Posterior cingulate gyrus (tissue), 11 donors: ENCODE measurements at regions not wholly inside any gene's neighbourhood (a gene's known extent, or its start where the extent isn't known, plus 50 kb on each side); places are given as distances from the start of the nearest gene placed in this dataset.
"Not testable (repeated sequence)": the region's sequence is repeated elsewhere in the genome, so short reads cannot be mapped to it uniquely, and the experiment has no call there.

Experiments used
- DNase-seq, 10 donors: peaks; one replicate each; pipeline versions ENCODE4 v3.0.0 to v3.0.0-alpha.2; 2020 to 2021; ENCODE audit warnings: mixed read lengths in 3 of 10
- intact Hi-C: fragments of 100-400 bp; cut with DNase I; formaldehyde crosslinking; loops from one replicate; pipeline ENCODE4 v1.15.1; 2023

- DNase-seq, intact Hi-C loops: not testable (repeated sequence)
Measured at GRCh38 chr7:65719123-65719798, 153.6 kb upstream of the VKORC1L1 start.

DNA sequence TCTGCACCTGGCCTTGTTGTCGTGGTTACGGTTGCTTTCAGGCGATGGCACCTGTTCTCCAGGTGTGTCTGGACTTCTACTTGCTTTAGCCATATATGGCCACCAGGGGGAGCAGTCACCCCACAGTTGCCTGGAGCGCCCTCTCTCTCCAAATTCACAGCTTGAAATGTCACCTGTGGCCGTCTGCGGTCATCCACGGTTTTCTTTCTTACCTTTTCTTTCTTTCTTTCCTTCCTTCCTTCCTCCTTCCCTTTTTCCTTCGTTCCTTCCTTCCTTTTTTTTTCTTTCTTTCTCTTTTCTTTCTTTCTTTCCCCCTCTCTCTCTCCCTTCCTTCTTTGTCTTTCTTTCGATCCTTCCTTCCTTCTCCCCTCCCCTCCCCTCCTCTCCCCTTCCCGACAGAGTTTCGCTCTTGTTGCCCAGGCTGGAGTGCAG lies 150.5 kb upstream of the VKORC1L1 start:
- peak in 6 of 10 donors; percentile 19 to 70 (median 28) for DNase-seq
- intact Hi-C loops: no loop called here

- intact Hi-C loops: not testable (repeated sequence)
Measured at GRCh38 chr7:65727182-65727581, 145.7 kb upstream of the VKORC1L1 start.

GRCh38 chr7:65731129-65731528 lies 141.7 kb upstream of the VKORC1L1 start:
- intact Hi-C loops: no loop called here
- no peak for DNase-seq

More at GRCh38 chr7:65727182-65727581, 145.7 kb upstream of the VKORC1L1 start:
- not testable (repeated sequence) for DNase-seq

DNA sequence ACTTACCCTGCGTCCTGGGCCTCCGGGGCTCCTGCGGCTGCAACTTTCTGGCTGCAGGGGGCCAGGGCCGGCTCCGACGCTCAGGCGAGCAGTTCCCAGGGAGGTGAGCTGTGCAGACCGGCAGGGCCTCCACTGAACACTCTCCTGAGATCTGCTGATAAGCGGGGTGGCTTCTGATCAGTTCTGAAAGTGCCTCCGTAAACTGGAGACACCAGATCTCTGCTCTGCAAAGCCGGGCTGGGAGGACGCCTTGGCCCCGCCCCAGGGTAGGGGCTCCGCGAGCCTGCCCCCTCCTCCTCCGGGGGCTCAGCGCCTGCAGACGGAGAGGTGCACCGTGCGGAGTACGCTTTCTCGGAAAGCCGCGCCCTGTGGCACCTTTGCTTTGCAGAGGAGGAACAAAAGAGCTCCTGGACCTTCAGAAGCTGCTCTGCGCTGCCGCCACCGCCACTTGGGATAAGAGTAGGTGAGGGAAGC lies 141.3 kb upstream of the VKORC1L1 start:
- peak in 1 of 10 donors; percentile 73 for DNase-seq
- intact Hi-C loops: no loop called here

- DNase-seq: no peak
- intact Hi-C loops: no loop called here
Measured at GRCh38 chr7:65744406-65744805, 128.5 kb upstream of the VKORC1L1 start.

- DNase-seq: no peak
- intact Hi-C loops: no loop called here
Measured at GRCh38 chr7:65746398-65746669, 126.5 kb upstream of the VKORC1L1 start.

DNA sequence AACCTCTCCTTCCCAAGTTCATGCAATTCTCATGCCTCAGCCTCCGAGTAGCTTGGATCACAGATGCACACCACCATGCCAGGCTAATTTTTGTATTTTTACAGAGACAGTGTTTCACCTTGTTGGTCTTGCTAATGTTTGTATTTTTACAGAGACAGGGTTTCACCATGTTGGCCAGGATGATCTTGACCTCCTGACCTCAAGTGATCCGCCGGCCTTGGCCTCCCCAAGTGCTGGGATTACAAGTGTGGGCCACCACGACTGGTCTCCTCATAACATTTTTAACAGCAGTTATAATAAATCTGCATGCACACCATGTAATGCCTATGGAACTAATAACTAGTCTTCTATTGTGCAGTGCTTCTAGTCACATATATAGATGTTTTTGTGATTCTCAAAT lies 123.8 kb upstream of the VKORC1L1 start:
- intact Hi-C loops: no loop called here
- no peak for DNase-seq

DNA sequence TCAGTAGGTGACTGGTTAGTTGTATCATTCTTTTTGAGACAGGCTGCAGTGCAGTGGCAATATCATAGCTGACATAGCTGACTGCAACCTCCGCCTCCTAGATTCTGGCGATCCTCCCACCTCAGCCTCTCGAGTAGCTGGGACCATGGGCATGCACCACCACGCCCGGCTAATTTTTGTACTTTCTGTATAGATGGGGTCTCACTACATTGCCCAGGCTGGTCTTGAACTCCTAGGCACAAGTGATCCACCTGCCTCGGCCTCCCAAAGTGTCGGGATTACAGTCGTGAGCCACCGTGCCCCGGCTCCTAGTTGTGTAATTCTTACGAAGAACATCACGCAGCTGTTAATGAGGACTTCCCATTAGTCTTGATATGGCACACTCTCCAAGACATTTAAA lies 123.4 kb upstream of the VKORC1L1 start:
- DNase-seq: no peak
- intact Hi-C loops: no loop called here

DNA sequence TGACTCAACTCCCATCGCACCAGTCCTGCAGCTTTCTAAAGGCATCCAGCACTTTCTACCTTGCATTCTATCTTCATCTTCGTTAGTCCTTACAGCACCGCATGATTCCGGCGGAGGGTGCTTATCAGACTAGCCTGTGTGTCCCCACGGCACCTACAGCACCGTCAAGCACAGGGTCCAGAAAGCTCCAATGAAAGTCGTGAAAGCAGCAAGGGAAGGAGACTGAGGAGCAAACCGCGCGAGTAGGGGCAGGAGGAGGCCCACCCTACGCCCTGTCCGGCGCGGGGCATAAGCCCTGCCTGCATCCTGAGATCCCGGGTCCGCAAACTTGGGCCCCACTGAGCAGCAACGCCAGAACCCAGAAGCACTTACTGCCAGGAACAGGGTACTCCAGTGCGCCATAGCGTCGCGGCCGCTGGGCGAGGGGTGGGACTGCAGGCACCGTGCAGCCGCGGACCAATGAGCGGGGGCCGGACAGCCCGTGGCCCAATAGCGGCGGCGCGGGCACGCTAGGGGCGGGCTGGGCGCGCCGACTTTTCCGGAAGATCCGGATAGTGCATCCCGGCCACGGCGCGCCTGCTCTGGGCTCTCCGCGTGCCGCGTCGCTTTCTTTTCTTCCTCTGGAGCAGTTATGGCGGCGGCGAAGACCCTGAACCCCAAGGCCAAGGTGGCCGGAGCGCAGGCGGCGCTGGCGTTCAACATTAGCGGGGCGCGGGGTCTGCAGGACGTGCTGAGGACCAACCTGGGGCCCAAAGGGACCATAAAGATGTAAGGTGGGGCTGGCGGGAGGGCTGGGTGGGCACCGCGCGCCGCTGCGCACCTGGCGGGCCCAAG lies 122.1 kb upstream of the VKORC1L1 start:
- intact Hi-C loops: loop anchor here (10.0 kb wide), 1 partner anchor 124 kb away; the partner anchor contains the start of gene VKORC1L1
- peak; percentile 86 to 99 (median 92) for DNase-seq

DNA sequence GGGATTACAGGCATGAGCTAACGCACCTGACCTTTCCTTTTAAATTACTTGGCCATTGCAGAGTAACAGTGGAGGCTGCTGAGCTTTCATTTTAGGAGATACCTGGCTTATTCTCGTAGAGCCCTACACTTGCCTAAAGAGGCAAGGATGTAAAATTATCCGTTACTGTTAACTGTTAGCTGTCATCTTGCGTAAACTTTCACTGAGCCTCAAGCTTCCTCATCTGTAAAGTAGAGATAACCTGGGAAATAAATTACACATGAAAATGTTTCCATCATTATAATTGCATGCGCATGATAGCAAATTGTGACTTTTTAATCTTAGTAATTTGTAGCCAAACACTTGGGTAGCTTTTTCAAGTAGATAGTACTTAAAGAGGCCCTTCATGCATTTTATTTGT lies 118.8 kb upstream of the VKORC1L1 start:
- not testable (repeated sequence) for DNase-seq
- intact Hi-C loops: loop anchor here (10.0 kb wide), 1 partner anchor 121 kb away; the partner anchor contains the start of gene VKORC1L1

- DNase-seq: not testable (repeated sequence)
- intact Hi-C loops: loop anchor here (10.0 kb wide), 1 partner anchor 116 kb away; the partner anchor contains the start of gene VKORC1L1
Measured at GRCh38 chr7:65758991-65759390, 113.9 kb upstream of the VKORC1L1 start.

- DNase-seq, intact Hi-C loops: not testable (repeated sequence)
Measured at GRCh38 chr7:65762712-65763111, 110.2 kb upstream of the VKORC1L1 start.

DNA sequence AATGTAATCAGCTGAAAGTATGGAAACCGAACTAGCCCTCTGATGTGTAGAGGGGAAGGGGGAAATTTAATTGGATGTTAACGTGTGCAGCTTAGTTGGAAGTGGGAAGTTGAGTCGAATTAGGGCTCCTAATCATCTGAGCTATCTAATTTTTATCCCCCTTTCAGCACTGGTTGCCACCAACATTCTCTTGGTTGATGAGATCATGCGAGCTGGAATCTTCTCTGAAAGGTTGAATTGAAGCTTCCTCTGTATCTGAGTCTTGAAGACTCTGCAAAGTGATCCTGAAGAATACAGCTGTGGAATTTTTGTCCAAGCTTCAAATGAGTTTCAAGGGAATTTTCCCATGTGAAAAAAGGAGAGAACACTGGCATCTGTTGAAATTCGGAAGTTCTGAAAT lies 109.8 kb upstream of the VKORC1L1 start:
- intact Hi-C loops, DNase-seq: not testable (repeated sequence)

GRCh38 chr7:65770473-65771225 lies 102.2 kb upstream of the VKORC1L1 start:
- DNase-seq: peak; percentile 96 to 100 (median 98)
- intact Hi-C loops: loop anchor here (10.0 kb wide), 1 partner anchor 214 kb away; the partner anchor contains the start of gene GUSB

GRCh38 chr7:65771226-65771569 lies 101.7 kb upstream of the VKORC1L1 start:
- intact Hi-C loops: loop anchor here (10.0 kb wide), 1 partner anchor 214 kb away; the partner anchor contains the start of gene GUSB
- DNase-seq: peak in 1 of 10 donors; percentile 75

DNA sequence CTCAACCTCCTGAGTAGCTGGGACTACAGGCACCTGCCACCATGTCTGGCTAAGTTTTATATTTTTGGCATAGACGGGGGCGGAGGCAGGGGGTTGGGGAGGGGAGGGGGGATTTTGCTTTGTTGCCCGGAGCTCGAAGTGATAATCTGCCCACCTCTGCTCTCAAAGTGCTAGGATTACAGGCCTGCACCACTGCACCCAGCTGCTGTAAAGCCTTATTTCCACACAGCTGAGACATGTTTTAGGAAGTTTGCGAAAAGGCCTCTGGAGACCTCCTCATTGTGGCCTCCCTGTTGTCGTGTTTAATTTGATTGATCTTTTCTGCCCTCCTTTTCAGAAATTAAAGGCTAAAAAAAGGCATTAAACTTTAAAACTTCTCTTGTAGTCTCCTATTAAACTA lies 96.2 kb upstream of the VKORC1L1 start:
- intact Hi-C loops: loop anchor here (10.0 kb wide), 1 partner anchor 208 kb away; the partner anchor contains the start of gene GUSB
- DNase-seq: not testable (repeated sequence)

DNA sequence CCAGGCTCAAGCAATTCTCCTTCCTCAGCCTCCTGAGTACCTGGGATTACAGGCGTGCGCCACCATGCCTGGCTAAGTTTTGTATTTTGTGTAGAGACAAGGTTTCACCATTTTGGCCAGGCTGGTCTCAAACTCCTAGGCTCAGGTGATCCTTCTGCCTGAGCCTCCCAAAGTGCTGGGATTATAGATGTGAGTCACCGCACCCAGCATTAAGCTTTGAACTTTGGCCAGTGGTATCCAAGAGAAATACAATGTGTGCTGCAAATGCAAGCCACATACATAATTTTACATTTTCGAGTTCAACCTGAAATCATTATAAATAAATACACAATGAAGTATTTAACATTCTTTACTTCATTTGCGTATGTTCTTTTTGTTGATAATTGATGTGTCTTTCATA lies 82.9 kb upstream of the VKORC1L1 start:
- DNase-seq, intact Hi-C loops: not testable (repeated sequence)

DNA sequence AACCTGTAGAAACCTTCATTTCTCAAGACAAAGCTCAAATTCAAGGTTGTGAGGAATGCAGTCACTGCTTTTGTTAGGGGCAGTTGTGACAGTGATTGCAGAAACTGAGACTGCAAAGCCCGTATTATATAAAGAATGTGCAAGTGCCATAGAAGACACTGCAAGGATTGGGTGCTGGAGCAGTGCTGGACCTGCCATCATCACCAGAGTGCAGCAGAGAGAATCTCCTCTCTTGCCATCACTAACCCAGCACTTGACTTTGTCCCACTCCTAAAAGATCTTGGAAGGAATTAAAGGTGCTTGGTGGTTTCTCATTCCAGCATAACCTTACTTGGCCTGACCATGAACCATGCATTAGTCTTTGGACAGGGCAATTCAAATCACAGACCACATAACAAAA lies 81.1 kb upstream of the VKORC1L1 start:
- intact Hi-C loops: not testable (repeated sequence)
- peak in 1 of 10 donors; percentile 60 for DNase-seq

DNA sequence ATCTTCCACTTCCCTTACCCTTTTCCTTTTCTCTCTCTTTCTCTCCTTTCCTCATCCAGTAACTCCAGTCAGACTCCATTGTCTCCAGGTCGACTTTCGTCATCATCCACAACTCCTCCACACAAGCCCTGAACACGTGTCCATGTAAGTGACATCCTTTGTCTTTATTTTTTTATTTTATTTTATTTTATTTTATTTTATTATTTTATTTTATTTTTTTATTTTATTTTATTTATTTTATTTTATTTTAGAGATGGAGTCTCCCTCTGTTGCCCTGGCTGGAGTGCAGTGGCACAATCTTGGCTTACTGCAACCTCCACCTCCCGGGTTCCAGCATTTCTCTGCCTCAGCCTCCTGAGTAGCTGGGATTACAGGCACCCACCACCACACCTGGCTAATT lies 80.1 kb upstream of the VKORC1L1 start:
- intact Hi-C loops, DNase-seq: not testable (repeated sequence)
